Hindlimb muscle (tissue), 1 donor: ENCODE measurements at regions not wholly inside any gene's neighbourhood (a gene's known extent, or its start where the extent isn't known, plus 50 kb on each side); places are given as distances from the start of the nearest gene placed in this dataset.

Source experiments
- DNase-seq: peaks from one replicate; pipeline ENCODE4 v3.0.0-alpha.2; 2013

GRCh38 chrX:155682834-155683233 lies 70.1 kb upstream of the TMLHE start:
- no peak for DNase-seq

- DNase-seq = no peak
These were observed 67.0 kb upstream of the TMLHE start for GRCh38 chrX:155679715-155680114.

GRCh38 chrX:155673338-155673737 lies 60.6 kb upstream of the TMLHE start:
- no peak for DNase-seq

GRCh38 chrX:155666741-155667140 lies 54.0 kb upstream of the TMLHE start:
- no peak for DNase-seq
